ENCODE measurements at regions not wholly inside any gene's neighbourhood (a gene's known extent, or its start where the extent isn't known, plus 50 kb on each side); places are given as distances from the start of the nearest gene placed in this dataset.
"Not testable (repeated sequence)": the region's sequence is repeated elsewhere in the genome, so short reads cannot be mapped to it uniquely, and the experiment has no call there.

GRCh38 chr5:125913200-125913599, 510.0 kb upstream of the GRAMD2B start:
- no peak for DNase-seq
- no peak overlapping the region for H3K4me3 Mint-ChIP-seq
- Histone ChIP-seq H3K4me3 (ENCODE audit: low read length) (no peak overlapping the region), H3K36me3 (ENCODE audit: insufficient read depth, low read length) (no peaks in the 10 kb centered on the region), H3K9me3 (ENCODE audit: control insufficient read depth in 1 of 2, insufficient read depth in 1 of 2, low read length in 2 of 2) (peaks cover 0 to 6% of the 10 kb centered on the region in 2 experiments), H3K27ac (ENCODE audit: low read depth in 1 of 2, low read length in 2 of 2) (no peak overlapping the region), H3K4me1 (ENCODE audit: insufficient read depth, low read length) (no peaks in the 10 kb centered on the region), H3K27me3 (ENCODE audit: control insufficient read depth in 1 of 2, insufficient read depth in 2 of 2, low read length in 2 of 2) (no peaks in the 10 kb centered on the region)
- ChIA-PET CTCF (no interaction called here), POLR2A (no interaction called here)
- no peak overlapping the region for H3K27ac Mint-ChIP-seq
- H3K4me1 Mint-ChIP-seq (ENCODE audit: low read depth): no peaks in the 10 kb centered on the region
- no peak for TF ChIP-seq CTCF (IDR thresholded peaks at IDR 0.05)
- ATAC-seq (ENCODE audit: poor library complexity): no peak
- intact Hi-C loops (cut with DNase I, micrococcal nuclease): no loop called here
- no peaks in the 10 kb centered on the region for H3K36me3 Mint-ChIP-seq (ENCODE audit: low read depth)
- peaks cover 17% of the 10 kb centered on the region for H3K9me3 Mint-ChIP-seq
- no peaks in the 10 kb centered on the region for H3K27me3 Mint-ChIP-seq

GRCh38 chr5:125914471-125914870, 508.7 kb upstream of the GRAMD2B start:
- TF ChIP-seq CTCF (IDR thresholded peaks at IDR 0.05): no peak
- Histone ChIP-seq H3K36me3 (ENCODE audit: insufficient read depth, low read length) (no peaks in the 10 kb centered on the region), H3K4me1 (ENCODE audit: insufficient read depth, low read length) (no peaks in the 10 kb centered on the region), H3K4me3 (ENCODE audit: low read length) (no peak overlapping the region), H3K27ac (ENCODE audit: low read depth in 1 of 2, low read length in 2 of 2) (no peak overlapping the region), H3K9me3 (ENCODE audit: control insufficient read depth in 1 of 2, insufficient read depth in 1 of 2, low read length in 2 of 2) (peaks cover 0 to 6% of the 10 kb centered on the region in 2 experiments), H3K27me3 (ENCODE audit: control insufficient read depth in 1 of 2, insufficient read depth in 2 of 2, low read length in 2 of 2) (no peaks in the 10 kb centered on the region)
- POLR2A ChIA-PET: interaction anchor here (0.7 kb wide), 1 partner anchor 73 kb away, joined by 3 read pairs; no protein-coding TSS in a partner anchor
- Mint-ChIP-seq H3K36me3 (ENCODE audit: low read depth) (no peaks in the 10 kb centered on the region), H3K27ac (no peak overlapping the region), H3K4me1 (ENCODE audit: low read depth) (no peaks in the 10 kb centered on the region), H3K9me3 (peaks cover 16% of the 10 kb centered on the region), H3K4me3 (no peak overlapping the region), H3K27me3 (no peaks in the 10 kb centered on the region)
- ATAC-seq (ENCODE audit: poor library complexity) (no peak), DNase-seq (no peak)
- intact Hi-C loops (cut with DNase I, micrococcal nuclease): no loop called here
- CTCF ChIA-PET: no interaction called here

- H3K27ac Mint-ChIP-seq: not testable (repeated sequence)
These were observed 499.3 kb upstream of the GRAMD2B start for GRCh38 chr5:125923958-125924357.

GRCh38 chr5:125926172-125926571, 497.0 kb upstream of the GRAMD2B start:
- ATAC-seq (ENCODE audit: poor library complexity) (no peak), DNase-seq (no peak)
- H3K27ac ChIP-seq (ENCODE audit: low read depth in 1 of 2, low read length in 2 of 2): no peak overlapping the region
- Mint-ChIP-seq H3K9me3 (peaks cover 3% of the 10 kb centered on the region), H3K4me3 (no peak overlapping the region), H3K27me3 (no peaks in the 10 kb centered on the region), H3K36me3 (ENCODE audit: low read depth) (no peaks in the 10 kb centered on the region), H3K4me1 (ENCODE audit: low read depth) (no peaks in the 10 kb centered on the region), H3K27ac (no peak overlapping the region)
- intact Hi-C loops (cut with DNase I, micrococcal nuclease): no loop called here
- no peak for TF ChIP-seq CTCF (IDR thresholded peaks at IDR 0.05)
- no peaks in the 10 kb centered on the region for H3K36me3 ChIP-seq (ENCODE audit: insufficient read depth, low read length)
- no peaks in the 10 kb centered on the region for H3K27me3 ChIP-seq (ENCODE audit: control insufficient read depth in 1 of 2, insufficient read depth in 2 of 2, low read length in 2 of 2)
- no peak overlapping the region for H3K4me3 ChIP-seq (ENCODE audit: low read length)
- POLR2A ChIA-PET: no interaction called here
- no peaks in the 10 kb centered on the region for H3K4me1 ChIP-seq (ENCODE audit: insufficient read depth, low read length)
- CTCF ChIA-PET: no interaction called here
- H3K9me3 ChIP-seq (ENCODE audit: control insufficient read depth in 1 of 2, insufficient read depth in 1 of 2, low read length in 2 of 2): peaks cover 0 to 8% of the 10 kb centered on the region in 2 experiments

More at GRCh38 chr5:125923958-125924357, 499.3 kb upstream of the GRAMD2B start:
- CTCF ChIA-PET; H3K27me3 ChIP-seq (ENCODE audit: control insufficient read depth in 1 of 2, insufficient read depth in 2 of 2, low read length in 2 of 2); H3K36me3 ChIP-seq (ENCODE audit: insufficient read depth, low read length); H3K4me1 ChIP-seq (ENCODE audit: insufficient read depth, low read length); DNase-seq; intact Hi-C loops (cut with DNase I, micrococcal nuclease); H3K4me1 Mint-ChIP-seq (ENCODE audit: low read depth); ATAC-seq (ENCODE audit: poor library complexity); H3K9me3 ChIP-seq (ENCODE audit: control insufficient read depth in 1 of 2, insufficient read depth in 1 of 2, low read length in 2 of 2); POLR2A ChIA-PET; H3K36me3 Mint-ChIP-seq (ENCODE audit: low read depth); H3K4me3 ChIP-seq (ENCODE audit: low read length); H3K4me3 Mint-ChIP-seq; H3K27me3 Mint-ChIP-seq; H3K9me3 Mint-ChIP-seq; H3K27ac ChIP-seq (ENCODE audit: low read depth in 1 of 2, low read length in 2 of 2): not testable (repeated sequence)

All from CD4-positive, alpha-beta T cell (primary cell).